Mesothelial cell of epicardium (in vitro differentiated cells): ENCODE measurements at regions not wholly inside any gene's neighbourhood (a gene's known extent, or its start where the extent isn't known, plus 50 kb on each side); places are given as distances from the start of the nearest gene placed in this dataset.

Source experiments
- DNase-seq, 2 experiments: peaks; one replicate each; pipeline ENCODE4 v3.0.0; 2021; ENCODE audit warnings: low spot score in 2 of 2; ENCODE audit not compliant: unreplicated experiment in 2 of 2
- H3K27ac Mint-ChIP-seq: 2 replicates; pipeline ENCODE4 v1.8.0; 2021; ENCODE audit warnings: mixed read lengths
- H3K27me3 Mint-ChIP-seq: 2 replicates; pipeline ENCODE4 v1.8.0; 2021; ENCODE audit warnings: low read depth, mixed read lengths
- H3K36me3 Mint-ChIP-seq: 2 replicates; pipeline ENCODE4 v1.8.0; 2021; ENCODE audit warnings: mixed read lengths
- H3K4me1 Mint-ChIP-seq: 2 replicates; pipeline ENCODE4 v1.8.0; 2021; ENCODE audit warnings: mixed read lengths
- H3K4me3 Mint-ChIP-seq: 2 replicates; pipeline ENCODE4 v1.8.0; 2021; ENCODE audit warnings: mild to moderate bottlenecking, moderate library complexity, mixed read lengths
- H3K9me3 Mint-ChIP-seq: 2 replicates; pipeline ENCODE4 v1.8.0; 2021; ENCODE audit warnings: mixed read lengths
- TF ChIP-seq, protein P1 (sequence below): fragments of 200-600 bp; sonication (generic); IDR thresholded peaks from one replicate; pipeline ENCODE4 v1.5.0; 2021; ENCODE audit warnings: antibody characterized with exemption; ENCODE audit not compliant: unreplicated experiment

DNA sequence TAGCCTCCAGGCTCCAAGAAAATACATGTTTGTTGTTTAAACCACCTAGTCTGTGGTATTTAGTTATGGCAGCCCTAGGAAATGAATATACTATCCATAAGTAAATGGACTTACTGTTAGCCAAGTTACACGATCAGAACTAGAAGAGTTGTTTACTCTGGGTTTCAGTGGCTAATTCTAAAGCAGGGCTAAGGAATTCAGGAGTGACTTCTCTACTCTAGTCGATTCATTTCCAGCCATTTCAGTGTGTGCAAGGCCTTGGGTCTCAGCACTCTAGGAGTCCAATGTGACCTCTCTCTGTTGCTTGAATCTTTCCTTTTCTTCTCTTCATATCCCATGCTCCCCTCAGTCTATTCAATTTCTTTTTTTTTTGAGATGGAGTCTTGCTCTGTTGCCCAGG lies 66.7 kb downstream of the BHLHE40 start:
- Mint-ChIP-seq H3K9me3 (peaks cover 5% of the 10 kb centered on the region), H3K4me3 (no peak overlapping the region), H3K4me1 (no peaks in the 10 kb centered on the region), H3K27ac (no peak overlapping the region), H3K27me3 (no peaks in the 10 kb centered on the region), H3K36me3 (no peaks in the 10 kb centered on the region)
- DNase-seq = no peak
- TF ChIP-seq, protein P1, sequence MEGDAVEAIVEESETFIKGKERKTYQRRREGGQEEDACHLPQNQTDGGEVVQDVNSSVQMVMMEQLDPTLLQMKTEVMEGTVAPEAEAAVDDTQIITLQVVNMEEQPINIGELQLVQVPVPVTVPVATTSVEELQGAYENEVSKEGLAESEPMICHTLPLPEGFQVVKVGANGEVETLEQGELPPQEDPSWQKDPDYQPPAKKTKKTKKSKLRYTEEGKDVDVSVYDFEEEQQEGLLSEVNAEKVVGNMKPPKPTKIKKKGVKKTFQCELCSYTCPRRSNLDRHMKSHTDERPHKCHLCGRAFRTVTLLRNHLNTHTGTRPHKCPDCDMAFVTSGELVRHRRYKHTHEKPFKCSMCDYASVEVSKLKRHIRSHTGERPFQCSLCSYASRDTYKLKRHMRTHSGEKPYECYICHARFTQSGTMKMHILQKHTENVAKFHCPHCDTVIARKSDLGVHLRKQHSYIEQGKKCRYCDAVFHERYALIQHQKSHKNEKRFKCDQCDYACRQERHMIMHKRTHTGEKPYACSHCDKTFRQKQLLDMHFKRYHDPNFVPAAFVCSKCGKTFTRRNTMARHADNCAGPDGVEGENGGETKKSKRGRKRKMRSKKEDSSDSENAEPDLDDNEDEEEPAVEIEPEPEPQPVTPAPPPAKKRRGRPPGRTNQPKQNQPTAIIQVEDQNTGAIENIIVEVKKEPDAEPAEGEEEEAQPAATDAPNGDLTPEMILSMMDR = no peak

GRCh38 chr3:5047764-5048419 lies 68.7 kb downstream of the BHLHE40 start:
- TF ChIP-seq, protein P1 = no peak
- Mint-ChIP-seq H3K4me1 (peaks cover 4% of the 10 kb centered on the region), H3K36me3 (no peaks in the 10 kb centered on the region), H3K27ac (no peak overlapping the region), H3K27me3 (no peaks in the 10 kb centered on the region), H3K9me3 (peaks cover 5% of the 10 kb centered on the region), H3K4me3 (no peak overlapping the region)
- no peak for DNase-seq

DNA sequence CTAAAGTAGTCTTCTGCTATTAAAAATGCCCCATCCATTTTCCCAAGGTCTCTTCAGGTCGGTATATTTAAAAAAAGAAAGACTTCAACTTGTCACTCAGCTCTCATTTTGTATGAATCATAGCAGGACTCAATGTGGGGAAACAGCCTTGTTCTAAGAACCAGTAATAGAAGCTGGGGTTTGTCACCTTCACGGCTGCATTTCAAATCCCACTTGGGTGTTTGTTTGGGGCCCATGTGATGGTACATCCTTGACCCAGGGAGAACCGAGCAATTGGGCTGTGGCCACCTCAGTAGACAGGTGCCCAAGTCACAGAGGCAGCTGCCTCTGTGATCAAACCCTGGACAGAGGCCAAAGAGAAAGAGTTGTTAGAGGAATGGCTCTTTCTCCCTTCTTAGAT lies 70.3 kb upstream of the ARL8B start:
- TF ChIP-seq, protein P1 = no peak
- H3K27me3 Mint-ChIP-seq = no peaks in the 10 kb centered on the region
- no peak for DNase-seq
- H3K9me3 Mint-ChIP-seq = peaks cover 5% of the 10 kb centered on the region
- peaks cover 11% of the 10 kb centered on the region for H3K4me1 Mint-ChIP-seq
- H3K36me3 Mint-ChIP-seq = no peaks in the 10 kb centered on the region
- H3K27ac Mint-ChIP-seq = no peak overlapping the region
- H3K4me3 Mint-ChIP-seq = no peak overlapping the region

- Mint-ChIP-seq H3K36me3 (no peaks in the 10 kb centered on the region), H3K9me3 (peaks cover 5% of the 10 kb centered on the region), H3K4me1 (peaks cover 11% of the 10 kb centered on the region), H3K4me3 (no peak overlapping the region), H3K27me3 (no peaks in the 10 kb centered on the region), H3K27ac (no peak overlapping the region)
- TF ChIP-seq, protein P1 = no peak
- DNase-seq = no peak
These were observed 69.8 kb upstream of the ARL8B start for GRCh38 chr3:5052247-5052646.

DNA sequence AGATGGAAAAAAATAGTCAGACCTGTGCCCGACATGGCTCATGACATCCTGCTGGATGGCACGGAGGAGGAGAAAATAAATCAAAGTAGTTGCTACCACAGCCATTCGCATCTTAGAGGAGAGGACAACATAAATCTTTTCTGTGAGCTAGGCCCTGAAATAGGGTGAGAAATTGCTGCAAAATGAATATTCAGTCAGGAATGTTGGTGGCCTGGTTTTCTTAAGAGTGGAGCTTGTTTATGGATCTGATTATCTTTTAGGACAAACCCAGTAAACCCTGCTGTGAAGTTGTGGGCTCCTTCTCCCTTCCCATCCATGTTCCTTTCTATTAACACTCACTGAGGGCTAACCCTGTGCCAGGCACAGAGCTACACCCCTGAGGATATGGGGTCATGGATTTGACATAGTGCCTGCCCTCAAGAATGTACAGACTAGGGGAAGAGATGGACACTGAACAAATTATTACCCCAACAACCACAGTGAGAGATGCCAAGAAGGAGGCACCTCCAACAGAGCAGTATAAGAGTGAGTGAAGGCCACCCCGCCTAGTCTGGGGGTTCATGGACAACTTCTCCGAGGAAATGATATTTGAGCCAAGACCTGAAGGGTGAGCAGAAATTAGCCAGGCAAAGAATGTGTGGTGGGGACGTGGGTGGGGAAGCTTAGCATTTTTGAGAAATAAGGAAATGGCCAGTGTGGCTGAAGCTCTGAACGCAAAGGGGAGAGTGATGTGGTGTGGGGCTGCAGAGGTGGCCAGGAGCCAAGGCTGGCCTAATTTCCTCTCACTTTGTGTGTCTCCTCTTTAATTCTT lies 68.9 kb upstream of the ARL8B start:
- Mint-ChIP-seq H3K4me3 (no peak overlapping the region), H3K27me3 (no peaks in the 10 kb centered on the region)
- TF ChIP-seq, protein P1 = no peak

More for the DNA sequence above, 68.9 kb upstream of the ARL8B start:
- no peak for DNase-seq
- no peaks in the 10 kb centered on the region for H3K36me3 Mint-ChIP-seq
- H3K9me3 Mint-ChIP-seq = no peaks in the 10 kb centered on the region
- peak overlapping the region; percentile 41 for H3K27ac Mint-ChIP-seq
- H3K4me1 Mint-ChIP-seq = peaks cover 15% of the 10 kb centered on the region
